HG03159 (cell line): ENCODE measurements at regions not wholly inside any gene's neighbourhood (a gene's known extent, or its start where the extent isn't known, plus 50 kb on each side); places are given as distances from the start of the nearest gene placed in this dataset.
"Not testable (repeated sequence)": the region's sequence is repeated elsewhere in the genome, so short reads cannot be mapped to it uniquely, and the experiment has no call there.

ENCODE experiments used
- ATAC-seq: cut with Tn5 transposase; IDR thresholded peaks from one replicate; pipeline ENCODE4 v1.9.1; 2021; ENCODE audit warnings: mild to moderate bottlenecking, moderate library complexity; ENCODE audit not compliant: unreplicated experiment

DNA sequence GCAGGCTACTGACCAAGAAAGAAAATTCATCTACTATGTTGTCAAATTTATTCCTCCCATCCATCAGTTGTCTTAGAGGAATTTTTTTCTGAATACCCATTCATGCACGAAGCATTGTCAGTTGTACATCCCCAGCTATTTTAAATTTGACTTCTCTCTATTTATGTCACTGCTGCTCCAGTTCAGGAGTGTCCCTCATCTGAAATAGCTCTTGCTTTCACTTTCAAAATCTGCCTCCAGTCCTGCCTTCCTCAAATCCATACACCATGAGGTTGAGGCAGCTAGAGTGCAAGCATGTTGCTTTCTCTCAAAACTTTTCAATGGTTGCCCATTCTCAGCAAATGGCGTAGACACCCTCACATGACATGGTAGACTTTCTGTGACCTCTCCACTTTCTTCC is 335.4 kb upstream of the CDH2 start:
- ATAC-seq, result no peak

DNA sequence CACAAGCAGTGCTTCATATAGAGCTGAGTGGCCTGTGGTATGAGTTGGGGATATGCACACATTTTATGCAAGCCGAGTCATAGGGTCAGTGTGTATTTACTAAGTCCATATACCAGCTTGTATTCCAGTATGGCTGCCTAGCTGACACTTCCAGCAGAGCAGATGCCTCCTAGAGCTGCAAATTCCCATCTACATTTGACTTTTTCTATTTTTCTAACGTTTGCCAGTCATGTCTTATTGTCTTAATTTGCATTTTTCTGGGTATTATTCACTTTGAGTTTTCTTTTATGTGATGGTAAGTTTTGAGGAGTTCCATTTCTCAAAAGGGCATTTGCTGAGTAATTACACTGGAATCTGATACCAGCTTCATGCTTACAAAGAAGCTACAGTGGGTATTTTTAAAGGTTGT is 334.5 kb upstream of the CDH2 start:
- ATAC-seq, result no peak

DNA sequence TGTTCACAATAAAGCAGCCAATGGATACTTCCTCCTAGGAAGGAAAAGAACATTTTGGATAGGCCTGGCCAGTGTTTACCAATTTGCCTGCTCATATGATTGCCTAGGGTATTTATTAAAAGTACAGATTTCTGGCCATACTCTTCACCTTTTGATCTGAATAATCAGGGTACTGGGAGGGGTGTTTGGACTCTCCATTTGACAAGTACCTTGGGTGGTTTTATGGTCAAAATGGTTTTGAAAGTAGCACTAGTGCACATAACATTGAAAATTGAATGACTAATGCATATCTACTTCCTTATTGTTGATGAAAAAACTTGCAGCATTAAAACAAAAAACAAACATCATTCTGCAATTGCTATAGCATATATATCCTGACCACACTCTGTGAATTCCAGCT is 333.3 kb upstream of the CDH2 start:
- ATAC-seq, result no peak

DNA sequence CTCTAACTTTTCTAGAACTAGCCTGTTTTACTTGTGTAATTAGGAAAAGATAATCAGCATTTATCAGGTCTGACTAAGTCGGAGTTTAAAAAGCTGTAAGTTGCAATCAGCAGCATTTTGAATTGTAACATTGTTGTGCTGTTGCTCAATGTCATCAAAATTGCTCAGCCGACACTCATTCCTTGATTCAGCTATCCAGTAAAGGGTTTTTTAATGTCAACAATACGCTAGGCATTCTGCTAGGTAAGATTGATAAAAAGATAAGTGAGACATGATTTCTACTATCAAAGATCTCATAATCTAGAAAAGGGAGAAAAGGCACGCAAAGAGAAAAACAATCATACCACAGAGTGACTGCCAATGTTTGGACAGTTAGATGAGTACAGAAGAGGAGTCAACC is 327.1 kb upstream of the CDH2 start:
- no peak for ATAC-seq

DNA sequence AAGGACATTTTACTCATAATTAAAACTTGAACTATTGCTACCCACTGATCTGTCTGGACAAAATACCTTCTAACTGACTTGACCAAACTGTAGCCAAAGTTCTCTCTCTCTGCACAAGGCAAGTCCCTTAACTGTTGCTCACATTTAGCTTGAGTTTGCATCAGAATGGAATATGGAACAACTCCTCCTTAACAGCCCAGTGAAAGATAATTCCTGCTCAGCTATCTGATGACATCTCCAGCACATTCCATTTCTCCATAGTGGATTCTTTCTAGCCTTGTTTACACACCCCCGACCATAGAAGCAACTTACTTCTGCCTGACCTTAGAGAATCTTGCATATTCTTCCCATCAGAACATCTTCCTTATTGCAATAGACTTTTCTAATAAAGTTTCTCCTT is 317.2 kb upstream of the CDH2 start:
- ATAC-seq, result no peak

DNA sequence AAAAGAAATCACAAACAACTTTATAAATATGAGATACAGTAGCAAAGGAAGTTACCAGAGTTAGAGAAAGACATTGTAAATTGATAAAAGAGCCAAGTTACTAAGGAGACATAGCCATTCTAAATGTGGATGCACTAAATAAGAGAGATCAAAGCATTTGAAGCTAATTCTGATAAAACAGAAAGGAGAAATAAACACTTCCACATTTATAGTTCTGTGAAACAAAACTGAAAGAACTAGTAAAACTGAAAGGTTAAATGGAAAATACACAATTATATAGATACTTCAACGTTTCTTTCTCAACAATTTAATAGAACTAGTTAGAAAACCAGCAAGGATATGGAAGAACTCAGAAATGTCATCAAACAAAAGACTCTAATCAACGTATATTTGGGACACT is 309.0 kb upstream of the CDH2 start:
- ATAC-seq, result no peak

DNA sequence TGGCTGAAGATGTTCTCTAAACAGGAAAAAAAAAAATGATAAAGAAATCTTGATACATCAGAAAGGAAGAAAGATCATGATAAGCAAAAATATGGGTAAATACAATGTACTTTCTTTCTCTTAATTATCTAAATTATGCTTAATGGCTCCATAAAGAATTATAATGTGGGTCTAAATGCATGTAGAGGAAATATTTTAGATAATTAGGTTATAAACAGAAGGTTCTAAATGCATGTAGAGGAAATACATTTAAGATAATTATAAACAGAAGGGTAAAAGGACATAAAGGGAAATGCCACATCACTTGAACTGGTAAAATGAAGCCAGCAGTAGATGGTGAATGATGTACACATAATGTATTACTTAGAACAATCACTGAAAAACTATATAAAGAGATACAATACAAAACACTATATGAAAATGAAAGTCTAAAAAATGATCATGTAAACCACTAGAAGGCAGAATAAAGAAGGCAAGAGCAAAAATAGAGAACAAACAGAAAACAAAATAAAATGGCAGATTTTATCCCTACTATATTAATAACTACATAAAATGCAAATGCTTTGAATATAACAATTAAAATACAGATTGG is 308.4 kb upstream of the CDH2 start:
- ATAC-seq, result no peak

DNA sequence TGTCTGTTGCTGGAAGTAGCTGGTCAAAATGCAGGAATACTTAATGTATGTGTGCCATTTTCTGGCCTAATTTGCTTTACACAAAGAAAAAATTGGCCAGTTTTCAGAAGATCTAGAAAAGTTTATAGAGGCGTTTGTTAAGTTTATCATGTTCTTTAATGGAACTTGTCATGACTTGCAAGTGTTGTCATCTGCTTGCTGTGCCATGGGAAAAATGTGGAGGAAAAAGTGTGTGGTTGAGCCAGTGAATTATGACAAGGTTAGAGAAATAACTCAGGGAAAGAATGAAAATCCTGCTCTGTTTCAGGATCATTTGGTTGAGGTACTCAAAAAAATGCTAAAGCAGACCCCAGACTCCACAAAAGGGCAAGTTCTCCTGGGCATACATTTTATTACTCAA is 301.6 kb upstream of the CDH2 start:
- ATAC-seq, result no peak

DNA sequence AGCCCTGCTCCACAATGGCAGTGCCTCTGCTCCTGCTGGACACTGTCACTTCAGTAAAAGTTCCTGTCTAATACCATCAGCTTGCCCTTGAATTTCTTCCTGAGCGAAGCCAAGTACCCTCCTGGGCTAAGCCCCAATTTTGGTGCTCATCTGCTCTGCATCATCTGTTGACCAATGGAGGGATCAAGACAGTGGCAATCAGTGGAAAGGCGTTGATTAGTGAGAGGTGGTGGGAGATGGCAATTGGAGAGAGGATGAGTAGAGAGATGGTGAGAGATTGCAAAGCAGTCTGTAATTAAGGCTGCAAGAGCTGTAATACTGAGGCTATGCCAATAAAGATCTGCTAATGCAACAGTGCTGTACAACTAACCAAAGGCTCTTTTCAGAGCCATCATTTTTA is 299.4 kb upstream of the CDH2 start:
- ATAC-seq, result no peak

DNA sequence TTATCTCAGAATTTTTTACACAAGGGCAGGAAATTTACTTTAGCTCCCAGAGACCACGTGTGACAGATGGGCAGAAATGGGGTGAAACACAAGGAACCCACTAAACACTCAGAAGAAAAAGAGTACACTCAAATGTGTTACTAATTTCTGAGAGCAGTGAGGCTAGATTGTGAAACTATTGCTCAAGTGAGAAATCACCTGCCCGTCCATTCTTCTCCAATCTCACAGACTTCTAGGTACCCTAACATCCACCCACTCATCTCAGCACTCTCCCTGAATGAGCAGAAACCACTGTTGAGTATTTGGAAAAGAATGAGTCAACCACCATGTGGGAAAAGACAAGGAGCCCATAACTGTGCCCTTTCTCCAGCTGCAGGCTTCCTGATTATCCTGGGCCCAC is 293.0 kb upstream of the CDH2 start:
- no peak for ATAC-seq

DNA sequence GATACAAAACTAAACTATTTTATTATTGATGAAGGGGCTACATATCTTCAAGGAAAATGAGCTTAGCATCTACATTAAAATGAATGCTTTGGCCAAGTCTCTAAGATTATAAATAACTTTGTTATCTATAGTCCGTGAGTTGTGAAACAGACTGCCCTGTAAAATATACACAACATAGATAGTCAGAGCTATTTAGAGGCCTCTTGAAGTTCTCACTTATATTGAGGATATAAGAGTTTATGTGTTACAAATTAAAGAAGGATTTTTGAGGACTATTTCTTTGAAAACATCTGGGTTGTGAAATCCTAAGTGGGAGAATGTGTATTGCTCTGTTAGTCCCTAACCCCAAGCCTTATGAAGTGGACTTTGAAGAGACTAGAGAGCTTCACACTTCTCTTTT is 292.0 kb upstream of the CDH2 start:
- no peak for ATAC-seq

DNA sequence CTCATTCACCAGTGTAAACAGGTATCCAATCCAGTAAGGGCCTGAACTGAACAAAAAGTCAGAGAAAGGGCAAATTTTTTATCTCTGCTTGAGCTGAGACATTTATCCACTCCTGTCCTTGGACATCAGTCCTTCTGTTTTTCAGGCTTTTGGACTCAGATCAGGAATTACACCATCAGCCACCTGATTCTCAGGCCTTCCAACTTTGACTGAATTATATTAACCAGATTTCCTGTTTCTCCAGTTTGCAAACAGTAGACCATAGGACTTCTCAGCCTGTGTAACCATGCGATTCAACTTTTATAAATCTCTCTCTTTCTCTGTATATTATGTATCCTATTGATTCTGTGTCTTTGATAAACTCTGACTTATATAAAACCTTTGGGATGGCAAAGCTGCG is 289.3 kb upstream of the CDH2 start:
- ATAC-seq, result no peak

DNA sequence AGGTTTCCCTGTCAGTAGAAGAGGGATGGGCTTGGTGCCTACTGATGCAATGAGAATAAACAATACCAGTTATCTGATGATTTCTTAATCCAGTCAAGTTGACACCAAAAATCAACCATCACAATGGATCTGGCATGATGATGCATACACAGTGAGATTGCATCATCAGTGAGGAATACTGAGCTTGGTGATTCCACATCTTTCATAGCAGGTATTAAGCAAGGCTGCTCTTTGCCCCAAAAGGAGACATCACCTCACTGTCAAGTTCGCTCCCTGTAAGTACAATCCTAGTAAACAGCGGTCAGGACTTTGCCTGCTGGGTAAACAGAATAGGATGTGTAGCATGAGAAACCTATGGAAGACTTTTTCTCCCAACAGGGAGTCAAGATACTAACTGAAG is 282.7 kb upstream of the CDH2 start:
- no peak for ATAC-seq

DNA sequence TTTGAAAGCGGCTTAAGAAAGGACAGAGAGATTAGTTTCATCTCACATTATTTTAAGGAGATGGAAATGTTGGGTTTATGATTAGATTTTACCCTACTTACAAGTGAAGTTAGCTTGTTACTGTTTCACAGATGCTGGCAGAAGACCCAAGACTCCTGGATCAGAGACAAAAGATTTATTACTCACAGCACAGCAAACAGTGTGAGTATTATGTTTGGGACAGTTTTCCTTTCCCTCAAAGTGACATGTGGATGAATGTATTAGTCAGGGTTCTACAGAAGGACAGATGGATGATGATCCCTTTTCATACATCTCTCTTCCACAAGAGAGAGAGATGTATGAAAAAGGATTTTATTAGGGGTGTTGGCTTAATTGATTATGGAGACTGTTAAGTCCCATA is 281.8 kb upstream of the CDH2 start:
- ATAC-seq, result no peak

DNA sequence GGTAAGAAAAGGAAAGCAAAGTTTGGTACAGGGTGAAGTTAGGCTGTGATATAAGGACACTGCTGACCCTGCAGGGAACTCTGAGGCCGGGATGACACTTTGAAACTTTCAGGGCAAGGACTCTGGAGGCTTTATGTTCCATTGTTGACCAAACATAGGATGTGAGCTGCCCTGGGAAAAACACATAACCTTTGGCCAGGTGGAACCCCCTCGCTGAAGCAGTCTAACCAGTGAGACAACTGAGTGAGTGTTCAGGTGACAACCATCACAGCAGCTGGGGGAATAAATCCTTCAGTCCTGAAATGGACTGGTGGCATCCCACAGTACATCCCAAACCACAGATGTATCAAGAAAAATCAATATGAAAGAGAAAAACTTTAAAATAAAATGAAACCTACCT is 280.9 kb upstream of the CDH2 start:
- no peak for ATAC-seq

DNA sequence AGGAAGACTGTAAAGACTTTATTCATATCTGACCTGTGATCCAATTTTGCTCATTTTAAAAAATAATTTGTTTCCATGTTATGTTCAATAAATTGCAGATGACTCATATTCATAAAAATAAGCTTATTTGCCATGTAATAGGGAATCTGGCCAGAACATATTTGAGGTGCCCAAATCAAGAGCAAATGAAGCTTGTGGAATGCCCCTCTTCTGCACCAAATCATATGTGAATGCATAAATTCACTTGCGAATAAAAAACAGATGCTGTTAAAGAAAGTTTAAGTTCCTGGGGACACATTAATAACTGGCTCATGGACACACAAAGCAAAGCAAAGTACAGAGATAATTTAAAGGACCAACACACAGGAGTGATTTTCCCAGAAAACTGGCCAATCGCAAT is 279.0 kb upstream of the CDH2 start:
- no peak for ATAC-seq

DNA sequence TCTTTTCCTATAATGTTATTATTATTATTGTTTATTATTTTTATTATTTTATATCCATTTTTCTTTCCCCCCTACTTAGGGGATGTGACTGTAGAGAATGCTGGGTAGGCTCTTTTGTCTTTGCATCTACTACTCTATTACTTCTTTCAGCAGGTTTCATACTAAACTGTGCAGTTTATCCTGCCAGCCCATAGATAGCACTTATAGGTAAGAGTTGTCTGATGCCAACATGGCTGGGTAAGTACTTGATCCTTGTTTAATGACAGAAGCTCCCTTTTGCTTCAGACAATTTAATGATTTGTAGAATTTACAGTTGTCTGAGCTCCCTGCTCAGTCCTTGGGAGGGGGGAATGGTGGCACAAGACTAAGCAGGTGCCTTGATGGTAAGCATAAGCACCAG is 262.9 kb upstream of the CDH2 start:
- ATAC-seq, result no peak

DNA sequence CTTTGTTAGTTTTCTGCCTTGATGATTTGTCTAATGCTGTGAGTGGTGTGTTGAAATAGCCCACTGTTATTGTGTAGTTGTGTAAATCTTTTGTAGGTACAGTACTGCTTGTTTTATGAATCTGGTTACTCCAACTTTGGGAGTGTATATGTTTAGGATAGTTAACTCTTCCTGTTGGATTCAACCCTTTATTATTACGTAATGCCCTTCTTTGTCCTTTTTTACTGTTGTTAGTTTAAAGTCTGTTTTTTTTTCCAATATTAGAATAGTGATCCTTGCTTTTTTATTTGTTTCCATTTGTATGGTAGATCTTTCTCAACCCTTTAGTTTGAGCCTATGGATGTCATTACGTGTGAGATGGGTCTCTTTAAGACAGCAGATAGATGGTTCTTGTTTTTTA is 261.5 kb upstream of the CDH2 start:
- no peak for ATAC-seq

DNA sequence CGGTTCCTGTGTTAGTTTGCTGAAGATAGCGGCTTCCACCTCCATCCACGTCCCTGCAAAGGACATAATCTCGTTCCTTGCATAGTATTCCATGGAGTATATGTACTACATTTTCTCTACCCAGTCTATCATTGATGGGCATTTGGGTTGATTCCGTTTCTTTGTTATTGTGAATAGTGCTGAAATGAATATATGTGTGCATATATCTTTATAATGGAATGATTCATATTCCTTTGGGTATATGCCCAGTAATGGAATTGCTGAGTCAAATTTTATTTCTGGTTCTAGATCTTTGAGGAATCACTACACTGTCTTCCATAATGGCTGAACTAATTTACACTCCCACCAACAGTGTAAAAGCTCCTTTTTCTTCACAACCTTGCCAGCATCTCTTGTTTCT is 255.4 kb upstream of the CDH2 start:
- no peak for ATAC-seq

DNA sequence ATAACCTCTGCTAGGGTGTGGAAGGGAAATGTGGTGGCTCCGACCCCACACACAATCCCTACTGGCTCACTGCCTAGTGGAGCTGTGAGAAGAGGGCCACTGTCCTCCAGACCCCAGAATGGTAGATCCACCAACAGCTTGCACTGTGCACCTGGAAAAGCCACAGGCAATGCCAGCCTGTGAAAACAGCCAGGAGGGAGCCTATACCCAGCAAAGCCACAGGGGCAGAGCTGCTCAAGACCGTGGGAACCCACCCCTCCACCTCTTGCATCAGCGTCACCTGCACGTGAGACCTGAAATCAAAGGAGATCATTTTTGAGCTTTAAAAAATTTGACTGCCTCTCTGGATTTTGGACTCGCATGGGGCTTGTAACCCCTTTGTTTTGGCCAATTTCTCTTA is 249.0 kb upstream of the CDH2 start:
- no peak for ATAC-seq

DNA sequence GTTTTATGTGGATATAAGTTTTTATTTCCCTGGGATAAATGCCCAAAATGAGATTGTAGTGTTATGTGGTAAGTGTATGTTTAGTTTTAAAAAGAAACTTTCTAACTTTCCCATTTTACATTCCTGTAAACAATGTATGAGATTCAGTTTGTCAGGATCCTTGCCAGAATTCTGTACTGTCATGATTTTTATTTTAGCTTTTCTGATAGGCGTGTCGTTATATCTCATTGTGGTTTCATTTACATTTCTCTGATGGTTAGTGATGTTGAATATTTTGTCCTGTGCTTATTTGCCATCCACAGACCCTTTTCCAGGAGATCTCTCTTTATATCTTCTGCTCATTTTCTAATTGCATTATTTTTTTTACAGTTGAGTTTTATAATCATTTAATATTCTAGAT is 245.6 kb upstream of the CDH2 start:
- ATAC-seq, result no peak

DNA sequence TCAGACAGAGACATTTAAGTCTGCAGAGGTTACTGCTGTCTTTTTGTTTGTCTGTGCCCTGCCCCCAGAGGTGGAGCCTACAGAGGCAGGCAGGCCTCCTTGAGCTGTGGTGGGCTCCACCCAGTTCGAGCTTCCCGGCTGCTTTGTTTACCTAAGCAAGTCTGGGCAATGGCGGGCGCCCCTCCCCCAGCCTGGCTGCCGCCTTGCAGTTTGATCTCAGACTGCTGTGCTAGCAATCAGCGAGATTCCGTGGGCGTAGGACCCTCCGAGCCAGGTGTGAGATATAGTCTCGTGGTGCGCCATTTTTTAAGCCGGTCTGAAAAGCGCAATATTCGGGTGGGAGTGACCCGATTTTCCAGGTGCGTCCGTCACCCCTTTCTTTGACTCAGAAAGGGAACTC is 245.0 kb upstream of the CDH2 start:
- not testable (repeated sequence) for ATAC-seq

DNA sequence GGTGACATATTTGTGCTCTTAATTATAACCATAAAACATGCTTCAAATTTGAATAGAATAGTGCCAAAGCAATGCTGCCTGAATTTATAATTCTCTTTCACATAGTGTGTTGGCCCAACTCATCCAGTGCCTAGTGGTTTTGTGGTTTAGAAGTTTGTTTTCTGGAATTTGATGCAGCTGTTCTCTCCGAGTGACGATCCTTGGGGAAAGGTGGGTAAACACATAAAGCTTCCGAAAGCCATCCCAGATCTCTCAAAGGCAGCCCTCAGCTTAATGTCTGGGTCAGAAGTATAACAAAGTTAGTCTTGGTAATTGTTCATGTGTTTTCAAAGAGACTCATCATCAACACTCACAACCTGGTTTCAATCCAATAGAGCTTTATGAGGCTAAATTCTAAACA is 235.6 kb upstream of the CDH2 start:
- no peak for ATAC-seq

DNA sequence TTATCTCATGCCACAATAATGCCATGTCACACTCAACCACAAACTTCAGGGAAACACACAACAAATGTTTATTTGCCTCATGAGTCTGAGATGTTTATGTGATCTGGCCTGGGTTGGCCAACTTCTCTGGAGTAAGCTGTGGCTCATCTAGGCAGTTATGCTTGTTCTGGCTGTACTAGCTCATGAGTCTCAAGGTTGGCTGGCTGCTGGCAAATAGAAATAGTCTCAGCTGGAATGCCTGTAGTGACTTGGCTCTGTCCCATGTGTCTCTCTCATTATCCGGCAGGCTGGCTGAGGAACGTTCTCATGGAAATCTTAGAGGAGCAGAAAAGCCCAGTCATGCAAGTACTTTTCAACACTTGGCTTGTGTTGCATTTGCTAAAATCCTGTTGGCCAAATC is 234.9 kb upstream of the CDH2 start:
- no peak for ATAC-seq
